Osteoblast (primary cell): ENCODE measurements at regions not wholly inside any gene's neighbourhood (a gene's known extent, or its start where the extent isn't known, plus 50 kb on each side); places are given as distances from the start of the nearest gene placed in this dataset.

Source experiments
- DNase-seq: peaks from one replicate; pipeline ENCODE4 v3.0.0; 2011; ENCODE audit warnings: low spot score, mixed read lengths; ENCODE audit not compliant: insufficient read length; ENCODE audit errors: missing footprints
- H2AFZ ChIP-seq: 2 replicates; pipeline ENCODE4 v1.6.0; 2011; ENCODE audit warnings: mild to moderate bottlenecking, low read length
- H3K27ac ChIP-seq: 2 replicates; pipeline ENCODE4 v1.5.1; 2011; ENCODE audit warnings: mild to moderate bottlenecking, low read depth, low read length, moderate library complexity
- H3K27me3 ChIP-seq: 2 replicates; pipeline ENCODE4 v1.6.0; 2012; ENCODE audit warnings: mild to moderate bottlenecking, control low read depth, inconsistent platforms, low read length, moderate library complexity; ENCODE audit not compliant: insufficient read depth
- H3K36me3 ChIP-seq: 2 replicates; pipeline ENCODE4 v1.5.1; 2011; ENCODE audit warnings: mild to moderate bottlenecking, low read length, control low read depth, moderate library complexity; ENCODE audit not compliant: insufficient read depth
- H3K4me1 ChIP-seq: 2 replicates; pipeline ENCODE4 v1.5.1; 2011; ENCODE audit warnings: mild to moderate bottlenecking, low read length, control low read depth, moderate library complexity; ENCODE audit not compliant: insufficient read depth
- H3K4me2 ChIP-seq: 2 replicates; pipeline ENCODE4 v1.6.0; 2011; ENCODE audit warnings: mild to moderate bottlenecking, low read length; ENCODE audit not compliant: insufficient read depth
- H3K4me3 ChIP-seq: fragments of 200-600 bp; sonication (generic); 3 replicates; pipeline ENCODE4 v1.5.1; 2012; ENCODE audit warnings: mild to moderate bottlenecking, low read length, inconsistent platforms; ENCODE audit not compliant: insufficient read depth
- H3K79me2 ChIP-seq: 2 replicates; pipeline ENCODE4 v1.6.0; 2012; ENCODE audit warnings: mild to moderate bottlenecking, low read length, control low read depth, inconsistent platforms; ENCODE audit not compliant: insufficient read depth
- H3K9me3 ChIP-seq: 2 replicates; pipeline ENCODE4 v1.5.1; 2011; ENCODE audit warnings: low read depth, low read length, control low read depth
- H4K20me1 ChIP-seq: 2 replicates; pipeline ENCODE4 v1.6.0; 2012; ENCODE audit warnings: mild to moderate bottlenecking, low read length, control low read depth; ENCODE audit not compliant: insufficient read depth
- TF ChIP-seq, protein P1 (sequence below): IDR thresholded peaks from 2 replicates; pipeline ENCODE4 v1.5.1; 2011; ENCODE audit warnings: mild to moderate bottlenecking, low read depth, low read length, moderate library complexity; ENCODE audit errors: extremely low read depth

DNA sequence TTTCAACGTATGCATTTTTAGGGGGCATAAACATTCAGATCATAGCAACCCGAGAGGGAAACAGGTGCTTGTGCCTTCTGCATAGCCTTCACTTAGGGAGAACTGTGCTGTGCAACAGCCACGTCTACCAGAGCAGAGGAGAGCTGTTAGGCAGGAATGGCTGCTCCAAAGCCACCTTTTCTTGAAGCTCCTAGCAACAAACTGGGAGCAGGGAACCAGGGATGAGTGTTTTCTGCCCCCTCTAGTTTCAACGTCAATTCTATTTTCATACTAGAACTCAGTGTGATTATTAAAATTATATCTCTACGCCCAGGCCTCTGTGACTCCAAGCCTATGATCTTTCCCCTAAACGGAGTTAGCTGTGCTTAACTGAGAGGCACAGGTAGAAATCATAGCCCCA, 290.0 kb downstream of the HAPSTR1 start:
- H2AFZ ChIP-seq = no peak overlapping the region
- no peaks in the 10 kb centered on the region for H3K79me2 ChIP-seq
- no peaks in the 10 kb centered on the region for H3K4me1 ChIP-seq
- H3K4me2 ChIP-seq = no peak overlapping the region
- H3K9me3 ChIP-seq = no peaks in the 10 kb centered on the region
- no peak overlapping the region for H3K27ac ChIP-seq
- no peaks in the 10 kb centered on the region for H3K27me3 ChIP-seq
- TF ChIP-seq, protein P1, sequence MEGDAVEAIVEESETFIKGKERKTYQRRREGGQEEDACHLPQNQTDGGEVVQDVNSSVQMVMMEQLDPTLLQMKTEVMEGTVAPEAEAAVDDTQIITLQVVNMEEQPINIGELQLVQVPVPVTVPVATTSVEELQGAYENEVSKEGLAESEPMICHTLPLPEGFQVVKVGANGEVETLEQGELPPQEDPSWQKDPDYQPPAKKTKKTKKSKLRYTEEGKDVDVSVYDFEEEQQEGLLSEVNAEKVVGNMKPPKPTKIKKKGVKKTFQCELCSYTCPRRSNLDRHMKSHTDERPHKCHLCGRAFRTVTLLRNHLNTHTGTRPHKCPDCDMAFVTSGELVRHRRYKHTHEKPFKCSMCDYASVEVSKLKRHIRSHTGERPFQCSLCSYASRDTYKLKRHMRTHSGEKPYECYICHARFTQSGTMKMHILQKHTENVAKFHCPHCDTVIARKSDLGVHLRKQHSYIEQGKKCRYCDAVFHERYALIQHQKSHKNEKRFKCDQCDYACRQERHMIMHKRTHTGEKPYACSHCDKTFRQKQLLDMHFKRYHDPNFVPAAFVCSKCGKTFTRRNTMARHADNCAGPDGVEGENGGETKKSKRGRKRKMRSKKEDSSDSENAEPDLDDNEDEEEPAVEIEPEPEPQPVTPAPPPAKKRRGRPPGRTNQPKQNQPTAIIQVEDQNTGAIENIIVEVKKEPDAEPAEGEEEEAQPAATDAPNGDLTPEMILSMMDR = no peak
- no peaks in the 10 kb centered on the region for H3K36me3 ChIP-seq
- no peak for DNase-seq
- H3K4me3 ChIP-seq = no peak overlapping the region
- no peaks in the 10 kb centered on the region for H4K20me1 ChIP-seq

DNA sequence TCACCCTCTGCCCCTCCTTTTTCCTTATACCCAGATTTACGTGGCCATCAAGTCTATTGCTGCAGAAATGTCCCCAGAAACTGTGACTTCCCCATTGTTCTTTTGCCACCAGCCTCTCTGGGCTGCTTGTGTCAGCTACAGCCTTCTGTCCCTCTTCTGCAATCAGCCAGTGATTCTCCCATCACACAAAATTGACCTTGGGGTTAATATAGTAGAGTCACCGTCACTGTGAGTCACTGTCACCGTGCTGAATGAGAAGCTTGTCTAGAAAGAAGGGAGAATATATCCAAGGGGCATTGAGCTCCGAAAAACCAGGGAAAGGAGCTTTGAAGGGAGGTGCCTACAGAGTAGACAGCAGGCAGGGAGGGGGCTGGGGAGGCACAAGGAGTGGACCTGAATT, 290.5 kb downstream of the HAPSTR1 start:
- H3K4me1 ChIP-seq = no peaks in the 10 kb centered on the region
- H3K79me2 ChIP-seq = no peaks in the 10 kb centered on the region
- H3K27ac ChIP-seq = no peak overlapping the region
- H3K4me2 ChIP-seq = no peak overlapping the region
- TF ChIP-seq, protein P1 = no peak
- no peaks in the 10 kb centered on the region for H3K9me3 ChIP-seq
- DNase-seq = no peak
- H2AFZ ChIP-seq = no peak overlapping the region
- H3K36me3 ChIP-seq = no peaks in the 10 kb centered on the region
- no peaks in the 10 kb centered on the region for H3K27me3 ChIP-seq
- H3K4me3 ChIP-seq = no peak overlapping the region
- H4K20me1 ChIP-seq = no peaks in the 10 kb centered on the region

DNA sequence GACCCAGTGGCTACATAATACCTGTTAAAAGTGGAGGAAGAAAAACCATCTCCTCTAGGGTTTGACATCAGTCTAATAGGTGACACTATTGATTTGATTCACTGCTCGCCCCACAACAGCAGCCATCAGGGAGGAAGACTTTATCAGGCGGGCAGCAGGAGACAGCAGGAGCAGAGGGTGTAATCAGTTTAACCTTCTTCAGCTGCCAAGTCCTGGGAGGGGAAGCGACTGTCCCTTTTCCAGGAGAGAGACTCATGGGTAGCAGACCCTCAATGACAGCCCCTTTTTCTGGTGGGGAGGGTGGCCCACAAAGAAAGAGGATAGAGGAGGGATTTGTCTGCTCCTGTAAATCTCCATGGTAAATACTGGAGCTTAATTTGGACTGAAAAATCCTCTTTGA, 291.8 kb downstream of the HAPSTR1 start:
- no peak for DNase-seq
- Histone ChIP-seq H3K27me3 (no peaks in the 10 kb centered on the region), H3K27ac (no peak overlapping the region), H3K79me2 (no peaks in the 10 kb centered on the region), H3K4me1 (no peaks in the 10 kb centered on the region), H3K9me3 (no peaks in the 10 kb centered on the region), H3K4me3 (no peak overlapping the region), H4K20me1 (no peaks in the 10 kb centered on the region), H3K4me2 (no peak overlapping the region), H3K36me3 (no peaks in the 10 kb centered on the region), H2AFZ (no peak overlapping the region)
- TF ChIP-seq, protein P1 = no peak

DNA sequence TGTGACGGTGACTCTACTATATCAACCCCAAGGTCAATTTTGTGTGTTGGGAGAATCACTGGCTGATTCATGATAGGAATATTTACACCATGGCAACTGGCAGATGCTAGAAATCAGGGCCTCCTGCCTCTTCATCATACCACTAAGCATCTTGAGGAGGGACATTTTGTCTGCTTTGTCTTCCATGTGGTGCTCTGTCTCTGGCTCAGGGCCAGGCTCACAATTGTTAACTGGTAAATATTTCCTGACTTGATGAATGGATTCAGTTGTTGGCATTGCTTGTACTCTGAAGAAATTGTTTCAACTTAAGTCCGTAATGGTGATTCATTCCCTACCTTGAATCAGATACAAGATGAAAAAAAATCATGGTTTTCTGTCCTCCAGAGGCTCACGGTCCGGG, 292.7 kb downstream of the HAPSTR1 start:
- Histone ChIP-seq H3K36me3 (no peaks in the 10 kb centered on the region), H3K9me3 (peaks cover 3% of the 10 kb centered on the region), H3K4me2 (no peak overlapping the region), H3K79me2 (no peaks in the 10 kb centered on the region), H4K20me1 (no peaks in the 10 kb centered on the region), H3K27me3 (no peaks in the 10 kb centered on the region), H3K27ac (no peak overlapping the region), H3K4me3 (no peak overlapping the region), H2AFZ (no peak overlapping the region), H3K4me1 (no peaks in the 10 kb centered on the region)
- no peak for DNase-seq
- TF ChIP-seq, protein P1 = no peak
